CD4-positive, alpha-beta T cell treated with Interleukin-10 for 1 hour (primary cell): ENCODE measurements at regions not wholly inside any gene's neighbourhood (a gene's known extent, or its start where the extent isn't known, plus 50 kb on each side); places are given as distances from the start of the nearest gene placed in this dataset.
A peak's percentile ranks its signal among the peaks of the same experiment; 100 is the strongest.

Source experiments
- DNase-seq: peaks from one replicate; pipeline ENCODE4 v3.0.0-alpha.2; 2020

DNA sequence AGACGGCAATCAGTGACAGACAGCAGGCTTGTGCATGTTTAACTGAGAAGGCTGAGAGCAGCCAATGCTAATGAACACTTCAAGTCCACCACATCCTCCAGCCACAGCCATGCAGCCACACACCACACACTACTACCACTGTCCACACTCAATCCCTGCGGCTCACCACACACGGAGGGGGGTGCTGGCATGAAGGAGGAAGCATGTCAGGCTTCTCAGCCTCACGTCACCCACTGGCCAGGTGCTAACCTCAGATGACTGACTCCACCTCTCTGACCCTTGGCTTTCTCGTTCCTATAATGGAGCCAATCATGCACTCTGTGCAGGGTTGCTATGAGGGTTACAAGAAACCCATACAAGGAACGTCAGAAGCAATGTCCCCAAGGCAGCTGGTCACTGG lies 165.4 kb upstream of the RNF32 start:
- no peak for DNase-seq

DNA sequence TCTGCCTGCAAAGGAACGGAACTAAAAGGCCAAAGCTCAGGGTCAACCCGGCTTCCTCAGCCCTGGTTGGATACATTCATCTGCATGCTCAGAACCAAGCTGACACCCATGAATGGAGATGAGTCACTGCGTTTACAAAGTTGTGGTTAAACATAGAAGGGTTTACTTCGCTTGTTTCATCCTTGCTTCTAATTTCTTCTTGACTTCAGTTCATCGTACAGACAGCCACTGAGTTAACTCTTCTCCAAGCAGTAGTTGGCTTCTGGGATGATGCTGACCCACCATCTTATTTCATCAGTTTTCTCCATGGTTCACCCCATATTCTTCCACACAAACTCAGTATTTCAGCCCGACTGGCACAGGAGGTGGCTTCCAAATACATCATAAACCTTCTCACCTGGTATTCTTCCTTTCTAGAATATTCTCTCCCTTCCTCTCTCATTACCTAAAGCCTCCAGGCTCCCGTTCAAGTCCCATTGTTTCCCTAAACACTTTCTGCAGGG lies 166.3 kb upstream of the RNF32 start:
- no peak for DNase-seq

- DNase-seq = peak; percentile 6
These were observed 166.9 kb upstream of the RNF32 start for GRCh38 chr7:156473476-156474240.

DNA sequence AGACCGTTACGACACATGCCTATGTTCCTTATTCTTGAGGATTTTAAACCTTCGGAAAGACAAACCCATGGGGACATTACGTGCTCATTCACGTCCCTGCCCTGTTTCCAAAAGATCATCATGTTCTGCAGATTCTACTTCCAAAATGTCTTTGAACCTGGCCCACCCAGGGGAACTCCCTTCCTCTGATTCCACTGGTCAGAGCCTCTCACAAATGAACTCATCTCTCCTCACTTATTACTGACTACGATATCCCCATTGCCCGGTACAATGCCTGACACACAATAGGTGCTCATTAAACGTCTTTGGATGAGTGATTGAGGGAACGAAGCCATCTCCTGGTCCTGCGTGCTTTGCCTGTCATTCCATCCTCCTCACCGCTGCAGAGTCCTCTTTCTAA lies 168.3 kb upstream of the RNF32 start:
- DNase-seq = no peak

- DNase-seq = no peak
These were observed 169.9 kb upstream of the RNF32 start for GRCh38 chr7:156470399-156471320.

DNA sequence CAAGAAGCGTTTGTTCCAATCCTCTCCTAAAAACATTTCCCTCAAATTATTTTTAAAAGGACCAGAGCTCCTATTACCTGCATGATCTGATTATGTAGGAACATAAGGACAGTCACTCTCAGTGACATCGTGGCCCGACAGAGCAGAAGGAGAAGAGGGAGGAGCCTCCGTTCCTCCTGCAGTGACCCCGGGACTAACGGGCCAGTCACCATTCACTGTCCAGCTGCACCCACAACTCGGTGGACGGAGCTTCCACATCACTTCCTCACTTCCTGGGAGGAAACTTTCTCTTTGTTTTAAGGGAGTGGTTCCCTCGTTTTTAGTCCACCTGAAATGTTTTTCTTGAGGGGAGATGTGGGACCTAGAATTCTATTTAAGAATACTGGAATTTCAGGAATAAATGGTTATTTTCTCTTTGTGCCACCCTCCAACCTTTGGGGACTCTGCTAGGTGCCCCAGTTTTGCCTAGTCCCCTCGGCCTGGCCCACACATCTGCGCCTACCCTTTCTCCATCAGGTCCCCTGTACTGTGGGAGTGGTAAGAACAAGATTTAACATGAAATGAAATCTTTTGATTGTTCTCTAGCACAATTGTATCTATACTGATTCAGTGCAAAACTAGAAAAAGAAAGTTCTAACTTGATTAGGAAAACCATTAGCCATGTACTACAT lies 173.5 kb upstream of the RNF32 start:
- DNase-seq = no peak

- no peak for DNase-seq
These were observed 174.3 kb upstream of the RNF32 start for GRCh38 chr7:156466272-156466671.

DNA sequence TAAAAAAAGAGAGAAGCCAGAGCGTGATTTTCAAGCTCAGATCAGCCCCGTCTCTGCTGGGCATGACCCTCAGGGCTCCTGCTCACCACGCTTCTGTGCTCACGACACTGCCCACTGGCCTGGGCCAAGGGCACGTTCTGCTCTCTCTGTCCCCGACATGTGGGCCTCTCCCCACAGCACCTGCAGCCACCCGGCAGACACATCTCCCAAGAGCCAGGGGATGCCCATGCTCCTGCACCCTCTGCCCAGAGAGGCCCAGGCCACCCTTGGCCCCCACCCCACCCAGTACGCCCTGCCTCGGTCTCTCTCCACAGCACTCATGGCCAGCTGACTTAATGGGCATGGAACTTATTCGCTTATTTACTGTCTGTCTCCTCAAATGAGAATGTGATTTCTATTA lies 175.4 kb upstream of the RNF32 start:
- no peak for DNase-seq

GRCh38 chr7:156464339-156464738 lies 176.2 kb upstream of the RNF32 start:
- DNase-seq = no peak

GRCh38 chr7:156463280-156463679 lies 177.3 kb upstream of the RNF32 start:
- DNase-seq = no peak

GRCh38 chr7:156461881-156462665 lies 178.5 kb upstream of the RNF32 start:
- no peak for DNase-seq

DNA sequence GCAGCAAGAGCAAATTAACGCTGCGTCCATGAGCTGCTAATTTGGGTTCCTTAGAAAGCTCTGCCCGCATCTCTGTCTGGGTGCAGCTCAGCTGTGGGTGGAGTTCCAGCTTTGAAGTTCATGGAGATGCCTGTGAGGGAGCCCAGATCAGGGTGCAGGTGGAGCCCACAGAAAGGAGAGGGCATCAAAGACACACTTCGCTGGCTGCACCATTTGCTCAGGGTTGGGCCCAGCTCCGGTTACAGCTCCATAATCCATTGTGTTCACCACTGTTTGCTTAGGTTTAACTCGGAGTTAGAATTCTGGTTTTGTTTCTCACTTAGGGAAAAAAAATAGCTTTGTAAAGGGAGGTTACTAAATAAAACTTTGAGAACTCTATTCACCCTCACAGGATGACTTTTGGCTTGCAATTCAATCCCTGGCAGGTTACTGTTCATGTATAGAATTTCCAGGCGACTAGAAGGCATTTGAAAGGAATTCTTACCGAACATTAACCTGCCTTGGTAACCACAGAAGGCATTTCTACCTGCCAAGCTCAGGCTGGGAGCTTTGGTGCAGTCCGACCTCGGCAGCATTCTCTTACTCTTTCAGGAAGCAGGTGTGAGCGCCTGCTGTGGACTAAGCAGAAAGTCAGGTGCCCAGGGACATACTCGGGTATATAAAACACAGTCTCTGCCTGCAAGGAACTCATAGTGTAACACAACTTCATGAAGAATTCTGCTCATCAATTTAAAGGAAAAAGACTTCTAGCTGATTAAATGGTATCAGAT lies 179.5 kb upstream of the RNF32 start:
- DNase-seq = no peak

DNA sequence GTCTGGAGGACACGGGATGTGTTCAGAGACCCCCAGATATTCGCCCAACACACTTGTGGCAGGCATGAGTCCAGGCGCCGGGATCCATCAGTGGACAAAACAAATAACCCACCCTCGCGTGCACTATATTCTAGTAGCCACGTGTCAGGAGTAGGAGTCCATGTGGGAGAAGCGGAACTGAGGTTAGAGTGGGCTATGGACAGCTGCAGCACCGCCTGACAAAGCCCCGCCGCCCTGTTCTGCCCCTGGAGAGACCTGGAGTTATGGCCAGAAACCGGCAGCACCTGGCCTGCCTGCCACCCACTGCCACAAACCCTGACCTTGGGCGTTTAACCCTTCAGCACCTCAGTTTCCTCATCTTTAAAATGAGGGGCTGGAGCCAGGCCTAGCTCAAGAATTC lies 181.0 kb upstream of the RNF32 start:
- no peak for DNase-seq

- no peak for DNase-seq
These were observed 181.5 kb upstream of the RNF32 start for GRCh38 chr7:156459067-156459466.

DNA sequence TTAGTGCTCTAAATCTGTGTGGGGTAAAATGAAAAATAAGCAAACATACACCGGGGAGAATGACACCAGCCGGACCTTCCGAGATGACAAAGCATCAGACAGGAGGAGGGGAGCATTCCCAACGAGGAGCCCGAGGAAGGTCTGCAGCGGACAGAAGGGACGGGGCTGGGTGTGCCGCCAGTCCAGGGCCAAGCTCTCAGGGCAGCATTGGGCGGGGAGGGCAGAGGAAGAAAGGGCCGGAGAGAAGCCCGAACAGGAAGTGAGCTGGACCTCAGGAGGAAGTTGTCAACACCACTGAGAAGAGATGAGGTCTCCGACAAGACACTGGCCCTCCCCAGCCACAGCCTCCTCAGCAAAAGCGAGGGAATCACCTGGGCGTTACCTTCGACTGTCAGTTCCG lies 182.6 kb upstream of the RNF32 start:
- DNase-seq = no peak

GRCh38 chr7:156456503-156457115 lies 184.0 kb upstream of the RNF32 start:
- DNase-seq = no peak

DNA sequence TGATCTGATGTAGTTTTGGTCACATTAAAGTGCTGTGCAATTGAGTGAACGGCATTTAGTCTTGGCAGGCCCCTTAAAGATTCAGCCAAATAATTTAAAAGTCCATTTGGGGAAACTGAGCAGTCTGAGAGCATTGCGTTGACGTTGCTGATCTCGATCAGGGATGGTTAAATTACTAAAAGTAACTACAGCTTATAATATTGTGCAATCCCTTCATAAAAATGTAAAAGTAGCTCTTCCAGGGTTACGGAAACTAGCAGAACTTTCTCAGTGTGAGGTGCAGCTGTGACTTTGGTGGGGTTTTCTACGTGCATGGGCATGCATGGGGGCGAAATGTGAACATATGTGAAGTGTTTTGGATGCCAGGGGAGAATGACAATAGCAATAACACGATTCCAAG lies 184.5 kb upstream of the RNF32 start:
- DNase-seq = no peak

DNA sequence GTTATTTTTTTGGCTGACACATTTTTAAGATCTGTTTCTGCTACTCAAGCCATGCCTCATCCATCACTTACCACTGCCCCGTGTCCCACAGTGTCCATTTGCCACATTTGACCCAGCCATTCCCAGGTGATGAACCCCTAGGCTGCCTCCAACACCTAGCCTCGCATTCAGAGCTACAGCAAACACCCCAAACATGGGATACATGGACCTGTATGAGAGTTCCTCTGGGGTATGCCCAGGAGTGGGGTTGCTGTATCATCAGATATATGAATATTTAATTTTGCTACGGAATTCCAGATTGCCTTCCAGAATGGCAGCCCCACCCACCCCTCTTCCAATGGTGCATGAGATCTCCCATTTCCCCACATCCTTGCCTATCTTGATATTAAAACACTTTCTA lies 190.1 kb upstream of the RNF32 start:
- no peak for DNase-seq

GRCh38 chr7:156448918-156449317 lies 191.7 kb upstream of the RNF32 start:
- DNase-seq = no peak

GRCh38 chr7:156446990-156447389 lies 193.6 kb upstream of the RNF32 start:
- DNase-seq = no peak
